Mesenchymal stem cell (in vitro differentiated cells and primary cell): ENCODE measurements at regions not wholly inside any gene's neighbourhood (a gene's known extent, or its start where the extent isn't known, plus 50 kb on each side); places are given as distances from the start of the nearest gene placed in this dataset.

ENCODE experiments used
- DNase-seq: peaks from one replicate; pipeline ENCODE4 v3.0.0-alpha.2; 2013
- H2AFZ ChIP-seq: one replicate; pipeline ENCODE4 v1.6.1; 2013; ENCODE audit warnings: low read depth, mild to moderate bottlenecking, control low read depth, inconsistent platforms, low read length, moderate library complexity
- H2AK5ac ChIP-seq: 2 replicates; pipeline ENCODE4 v1.6.1; 2013; ENCODE audit warnings: low read length, moderate library complexity, mild to moderate bottlenecking, inconsistent platforms; ENCODE audit not compliant: severe bottlenecking
- H2BK120ac ChIP-seq: one replicate; pipeline ENCODE4 v1.6.1; 2013; ENCODE audit warnings: low read depth, mild to moderate bottlenecking, inconsistent platforms, low read length, moderate library complexity
- H2BK12ac ChIP-seq, 2 experiments: one replicate each; pipeline ENCODE4 v1.6.1; 2013; ENCODE audit warnings: inconsistent platforms in 2 of 2, low read length in 2 of 2, mild to moderate bottlenecking in 2 of 2, moderate library complexity in 2 of 2, control low read depth in 1 of 2
- H2BK15ac ChIP-seq: one replicate; pipeline ENCODE4 v1.6.1; 2013; ENCODE audit warnings: mild to moderate bottlenecking, low read depth, inconsistent platforms; ENCODE audit not compliant: poor library complexity, severe bottlenecking
- H2BK5ac ChIP-seq: 2 replicates; pipeline ENCODE4 v1.6.1; 2013; ENCODE audit warnings: low read depth, mild to moderate bottlenecking, low read length, control low read depth, inconsistent platforms; ENCODE audit not compliant: poor library complexity, severe bottlenecking
- H3K14ac ChIP-seq, 2 experiments: one replicate each; pipeline ENCODE4 v1.6.1; 2013; ENCODE audit warnings: inconsistent platforms in 2 of 2, low read length in 2 of 2, control low read depth in 1 of 2, mild to moderate bottlenecking in 1 of 2, moderate library complexity in 1 of 2
- H3K18ac ChIP-seq, 2 experiments: one replicate each; pipeline ENCODE4 v1.6.1; 2013; ENCODE audit warnings: inconsistent platforms in 2 of 2, low read length in 2 of 2, control low read depth in 1 of 2, low read depth in 1 of 2, mild to moderate bottlenecking in 1 of 2
- H3K23ac ChIP-seq, 2 experiments: one replicate each; pipeline ENCODE4 v1.6.1; 2013; ENCODE audit warnings: inconsistent platforms in 2 of 2, low read length in 2 of 2, mild to moderate bottlenecking in 2 of 2, moderate library complexity in 2 of 2, control low read depth in 1 of 2
- H3K27ac ChIP-seq: 2 replicates; pipeline ENCODE4 v1.5.1; 2013; ENCODE audit warnings: mild to moderate bottlenecking, moderate library complexity, low read length, control low read depth, inconsistent platforms; ENCODE audit not compliant: poor library complexity, severe bottlenecking
- H3K27me3 ChIP-seq, 2 experiments: 2 replicates each; pipeline versions ENCODE4 v1.6.1 to v1.7.0; 2013; ENCODE audit warnings: low read length in 2 of 2, mild to moderate bottlenecking in 2 of 2, moderate library complexity in 2 of 2, control low read depth in 1 of 2, inconsistent platforms in 1 of 2; ENCODE audit not compliant: control insufficient read depth in 1 of 2, insufficient read depth in 1 of 2
- H3K36me3 ChIP-seq, 2 experiments: 2 replicates each; pipeline versions ENCODE4 v1.6.1 to v1.7.0; 2013; ENCODE audit warnings: low read length in 2 of 2, control low read depth in 1 of 2, inconsistent platforms in 1 of 2, low read depth in 1 of 2, mild to moderate bottlenecking in 1 of 2; ENCODE audit not compliant: insufficient read depth in 2 of 2, control insufficient read depth in 1 of 2
- H3K4ac ChIP-seq, 2 experiments: one replicate each; pipeline ENCODE4 v1.6.1; 2013; ENCODE audit warnings: inconsistent platforms in 2 of 2, low read length in 2 of 2, mild to moderate bottlenecking in 2 of 2, moderate library complexity in 2 of 2, control low read depth in 1 of 2, low read depth in 1 of 2
- H3K4me1 ChIP-seq: 2 replicates; pipeline ENCODE4 v1.6.1; 2013; ENCODE audit warnings: low read depth, low read length, control low read depth; ENCODE audit not compliant: control insufficient read depth, insufficient read depth
- H3K4me2 ChIP-seq: 2 replicates; pipeline ENCODE4 v1.6.1; 2013; ENCODE audit warnings: low read length, mild to moderate bottlenecking, inconsistent platforms; ENCODE audit not compliant: poor library complexity, severe bottlenecking
- H3K4me3 ChIP-seq, 2 experiments: 2 replicates each; pipeline versions ENCODE4 v1.5.1 to v1.7.0; 2013; ENCODE audit warnings: low read length in 2 of 2, mild to moderate bottlenecking in 2 of 2, control low read depth in 1 of 2, low read depth in 1 of 2; ENCODE audit not compliant: insufficient read depth in 1 of 2
- H3K79me1 ChIP-seq: replicated peaks from 2 replicates; pipeline ENCODE4 v1.6.1; 2013; ENCODE audit warnings: mild to moderate bottlenecking, control low read depth, low read length, inconsistent platforms; ENCODE audit not compliant: poor library complexity, severe bottlenecking
- H3K9ac ChIP-seq: 2 replicates; pipeline ENCODE4 v1.7.0; 2013; ENCODE audit warnings: mild to moderate bottlenecking, low read length, moderate library complexity
- H3K9me3 ChIP-seq: 2 replicates; pipeline ENCODE4 v1.7.0; 2013; ENCODE audit warnings: mild to moderate bottlenecking, low read length; ENCODE audit not compliant: control insufficient read depth
- H4K8ac ChIP-seq: one replicate; pipeline ENCODE4 v1.6.1; 2013; ENCODE audit warnings: inconsistent platforms, mild to moderate bottlenecking, low read length, moderate library complexity
- H4K91ac ChIP-seq: one replicate; pipeline ENCODE4 v1.6.1; 2013; ENCODE audit warnings: mild to moderate bottlenecking, low read length, inconsistent platforms
- WGBS: methylation state at CpG from one replicate; pipeline ENCODE4 v1.1.7; 2013; ENCODE audit warnings: mixed read lengths; 5-methylcytosine and 5-hydroxymethylcytosine counted together

- Histone ChIP-seq H4K8ac (no peak overlapping the region), H2BK120ac (no peak overlapping the region), H2BK12ac (no peak overlapping the region), H2AFZ (no peak overlapping the region), H3K79me1 (no peaks in the 10 kb centered on the region), H3K14ac (no peak overlapping the region), H2BK15ac (no peak overlapping the region), H3K18ac (no peak overlapping the region), H3K27me3 (no peaks in the 10 kb centered on the region), H3K27ac (no peak overlapping the region), H3K9ac (no peak overlapping the region), H3K4ac (no peak overlapping the region), H2BK5ac (no peak overlapping the region), H3K36me3 (no peaks in the 10 kb centered on the region), H3K4me3 (no peak overlapping the region), H3K4me1 (no peaks in the 10 kb centered on the region), H3K4me2 (no peak overlapping the region), H3K23ac (no peak overlapping the region), H4K91ac (no peak overlapping the region), H2AK5ac (no peak overlapping the region), H3K9me3 (no peaks in the 10 kb centered on the region)
- WGBS, result 91% methylated on average over 1 of the region's 2 CpGs
- DNase-seq, result no peak
Measured at GRCh38 chr13:85243831-85244230, 555.4 kb downstream of the SLITRK6 start.

DNA sequence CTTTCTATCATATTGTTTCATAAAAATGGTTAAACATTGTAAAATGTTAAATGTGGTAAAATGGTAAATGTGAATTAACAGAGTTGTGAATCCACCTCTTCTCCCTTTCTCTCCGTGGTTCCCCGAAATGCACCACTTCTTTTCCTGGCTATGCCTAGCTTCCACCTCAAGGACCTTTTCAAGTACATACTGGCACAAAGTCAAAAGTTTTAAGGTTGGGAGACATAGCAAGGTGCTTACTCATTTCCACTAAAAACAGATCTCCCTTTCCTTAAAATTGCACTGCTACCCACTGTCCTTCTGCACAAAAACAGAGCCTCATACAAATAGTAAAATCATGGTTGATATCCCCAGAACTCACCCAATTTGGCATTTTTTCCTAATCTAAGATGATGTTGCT, 558.2 kb downstream of the SLITRK6 start:
- H3K27me3 ChIP-seq, result no peaks in the 10 kb centered on the region
- no peak overlapping the region for H2AK5ac ChIP-seq
- DNase-seq, result peak; percentile 31
- no peak overlapping the region for H2BK120ac ChIP-seq
- no peak overlapping the region for H3K4me3 ChIP-seq
- H2BK12ac ChIP-seq, result no peak overlapping the region
- no peaks in the 10 kb centered on the region for H3K9me3 ChIP-seq
- no peak overlapping the region for H2BK15ac ChIP-seq
- no peak overlapping the region for H3K9ac ChIP-seq
- H3K23ac ChIP-seq, result no peak overlapping the region
- no peaks in the 10 kb centered on the region for H3K4me1 ChIP-seq
- H3K79me1 ChIP-seq, result no peaks in the 10 kb centered on the region
- no peak overlapping the region for H2AFZ ChIP-seq
- H2BK5ac ChIP-seq, result no peak overlapping the region
- no peak overlapping the region for H3K27ac ChIP-seq
- H3K14ac ChIP-seq, result no peak overlapping the region
- H3K4ac ChIP-seq, result no peak overlapping the region
- H3K36me3 ChIP-seq, result no peaks in the 10 kb centered on the region
- H4K91ac ChIP-seq, result no peak overlapping the region
- H4K8ac ChIP-seq, result no peak overlapping the region
- H3K4me2 ChIP-seq, result no peak overlapping the region
- H3K18ac ChIP-seq, result no peak overlapping the region
- 25% methylated on average over 2 of the region's 2 CpGs for WGBS

- Histone ChIP-seq H3K14ac (no peak overlapping the region), H3K9me3 (no peaks in the 10 kb centered on the region), H3K4me2 (no peak overlapping the region), H2BK5ac (no peak overlapping the region), H2BK12ac (no peak overlapping the region), H2AK5ac (no peak overlapping the region), H2BK15ac (no peak overlapping the region), H3K4ac (no peak overlapping the region), H3K27me3 (no peaks in the 10 kb centered on the region), H2BK120ac (no peak overlapping the region), H3K4me1 (no peaks in the 10 kb centered on the region), H3K18ac (no peak overlapping the region), H3K79me1 (no peaks in the 10 kb centered on the region), H3K27ac (no peak overlapping the region), H3K36me3 (no peaks in the 10 kb centered on the region), H3K9ac (no peak overlapping the region), H4K8ac (no peak overlapping the region), H2AFZ (no peak overlapping the region), H4K91ac (no peak overlapping the region), H3K4me3 (no peak overlapping the region), H3K23ac (no peak overlapping the region)
- no CpG with 5 or more reads among the region's 1 CpG for WGBS
- DNase-seq, result no peak
Measured at GRCh38 chr13:85236413-85236812, 562.8 kb downstream of the SLITRK6 start.

- Histone ChIP-seq H3K23ac (no peak overlapping the region), H3K9me3 (no peaks in the 10 kb centered on the region), H3K18ac (no peak overlapping the region), H3K27ac (no peak overlapping the region), H3K4ac (no peak overlapping the region), H2AK5ac (no peak overlapping the region), H4K8ac (no peak overlapping the region), H3K27me3 (no peaks in the 10 kb centered on the region), H2AFZ (no peak overlapping the region), H3K14ac (no peak overlapping the region), H3K4me3 (no peak overlapping the region), H3K4me2 (no peak overlapping the region), H3K36me3 (no peaks in the 10 kb centered on the region), H2BK12ac (no peak overlapping the region), H3K79me1 (no peaks in the 10 kb centered on the region), H3K9ac (no peak overlapping the region), H3K4me1 (no peaks in the 10 kb centered on the region), H2BK15ac (no peak overlapping the region), H2BK120ac (no peak overlapping the region), H4K91ac (no peak overlapping the region), H2BK5ac (no peak overlapping the region)
- peak; percentile 52 for DNase-seq
- WGBS, result 43% methylated on average over 1 of the region's 4 CpGs
Measured at GRCh38 chr13:85230691-85231093, 568.5 kb downstream of the SLITRK6 start.
